PC-3 (cell line): ENCODE measurements at regions not wholly inside any gene's neighbourhood (a gene's known extent, or its start where the extent isn't known, plus 50 kb on each side); places are given as distances from the start of the nearest gene placed in this dataset.

Experiments
- ATAC-seq: fragments of 200-7000 bp; cut with Tn5 transposase; 2 replicates; pipeline ENCODE4 v1.9.1; 2020; ENCODE audit warnings: mild to moderate bottlenecking, moderate library complexity
- BruUV-seq: library from RNA; stranded (reverse); fragments of 400-500 nt; replicated peaks from 2 replicates; lab custom pipeline; 2021; lab: Mats Ljungman, UMichigan
- CTCF ChIA-PET: fragments of 300-600 bp; sonication (Branson Sonifier 250); formaldehyde crosslinking; loops from one replicate; lab custom pipeline; 2022; ENCODE audit warnings: antibody characterized with exemption; lab: Charles Lee
- POLR2A ChIA-PET: fragments of 300-600 bp; sonication (Branson Sonifier 250); formaldehyde crosslinking; loops from one replicate; lab custom pipeline; 2022; ENCODE audit warnings: antibody characterized with exemption; ENCODE audit not compliant: unreplicated experiment; lab: Charles Lee
- DNase-seq: peaks from one replicate; pipeline ENCODE4 v3.0.0-alpha.2; 2015
- H2AFZ ChIP-seq: fragments of 300-600 bp; sonication (generic); 2 replicates; pipeline ENCODE4 v1.6.0; 2016; ENCODE audit warnings: antibody characterized with exemption, low read length
- H3F3A ChIP-seq: fragments of 300-600 bp; sonication (generic); one replicate; pipeline ENCODE4 v1.6.0; 2017; ENCODE audit warnings: antibody characterized with exemption, low read length, control low read depth, mild to moderate bottlenecking; ENCODE audit not compliant: unreplicated experiment
- H3K27ac ChIP-seq: fragments of 300-600 bp; sonication (generic); 2 replicates; pipeline ENCODE4 v1.5.1; 2016; ENCODE audit warnings: mild to moderate bottlenecking, low read length
- H3K27me3 ChIP-seq: fragments of 300-600 bp; sonication (generic); 2 replicates; pipeline ENCODE4 v1.6.1; 2016; ENCODE audit warnings: low read length, mixed read lengths
- H3K36me3 ChIP-seq: fragments of 300-600 bp; sonication (generic); 2 replicates; pipeline ENCODE4 v1.6.1; 2016; ENCODE audit warnings: low read depth, mixed run types, low read length, mixed read lengths
- H3K4me1 ChIP-seq: fragments of 300-600 bp; sonication (generic); 2 replicates; pipeline ENCODE4 v1.5.1; 2016; ENCODE audit warnings: low read length; ENCODE audit not compliant: insufficient read depth
- H3K4me2 ChIP-seq: fragments of 300-600 bp; sonication (generic); 2 replicates; pipeline ENCODE4 v1.6.0; 2016; ENCODE audit warnings: low read length
- H3K4me3 ChIP-seq: fragments of 300-600 bp; sonication (generic); 2 replicates; pipeline ENCODE4 v1.5.1; 2016; ENCODE audit warnings: mild to moderate bottlenecking, low read length, mixed read lengths
- H3K79me2 ChIP-seq: fragments of 300-600 bp; sonication (generic); 2 replicates; pipeline ENCODE4 v1.6.1; 2017; ENCODE audit warnings: low read length, mixed read lengths
- H3K9ac ChIP-seq: fragments of 300-600 bp; sonication (generic); 2 replicates; pipeline ENCODE4 v1.6.0; 2016; ENCODE audit warnings: mild to moderate bottlenecking, low read length
- H3K9me2 ChIP-seq: fragments of 300-600 bp; sonication (generic); replicated peaks from 2 replicates; pipeline ENCODE4 v1.6.1; 2016; ENCODE audit warnings: mixed run types, low read length, mixed read lengths
- H3K9me3 ChIP-seq: fragments of 300-600 bp; sonication (generic); 2 replicates; pipeline ENCODE4 v1.6.1; 2016; ENCODE audit warnings: low read length, mixed read lengths
- H4K20me1 ChIP-seq: fragments of 300-600 bp; sonication (generic); 2 replicates; pipeline ENCODE4 v1.6.1; 2016; ENCODE audit warnings: low read length, mixed read lengths
- EZH2 ChIP-seq: fragments of 300-600 bp; sonication (generic); IDR thresholded peaks from one replicate; pipeline ENCODE4 v1.6.1; 2017; ENCODE audit warnings: antibody characterized with exemption, mild to moderate bottlenecking, low read length; ENCODE audit not compliant: unreplicated experiment
- EZH2phosphoT487 ChIP-seq: fragments of 300-600 bp; sonication (generic); IDR thresholded peaks from 2 replicates; pipeline ENCODE4 v1.6.1; 2018; ENCODE audit warnings: mild to moderate bottlenecking, antibody characterized with exemption, low read length, borderline replicate concordance
- intact Hi-C: fragments of 100-400 bp; cut with micrococcal nuclease; formaldehyde crosslinking; loops from 2 replicates; pipeline ENCODE4 v1.9.0; 2023
- TF ChIP-seq, protein P1 (sequence below): fragments of 300-600 bp; sonication (generic); conservative IDR thresholded peaks from 2 replicates; pipeline ENCODE4 v1.5.1; 2017; ENCODE audit warnings: antibody characterized with exemption, low read depth, mild to moderate bottlenecking, low read length

- POLR2A ChIA-PET = no interaction called here
- CTCF ChIA-PET = no interaction called here
- no peak for ATAC-seq
- no peak overlapping the region for H3K4me3 ChIP-seq
- H3K27me3 ChIP-seq = no peaks in the 10 kb centered on the region
- H3K9ac ChIP-seq = no peak overlapping the region
- no peaks in the 10 kb centered on the region for H3K36me3 ChIP-seq
- no peaks in the 10 kb centered on the region for H4K20me1 ChIP-seq
- intact Hi-C loops = no loop called here
- no peaks in the 10 kb centered on the region for H3K9me3 ChIP-seq
- no peak overlapping the region for H2AFZ ChIP-seq
- BruUV-seq = no TSS peak
- H3K4me2 ChIP-seq = no peak overlapping the region
- no peaks in the 10 kb centered on the region for H3K9me2 ChIP-seq
- H3K79me2 ChIP-seq = no peaks in the 10 kb centered on the region
- no peak for DNase-seq
- no peaks in the 10 kb centered on the region for H3K4me1 ChIP-seq
- no peaks in the 10 kb centered on the region for H3F3A ChIP-seq
- no peak overlapping the region for H3K27ac ChIP-seq
- no peak for TF ChIP-seq EZH2
- TF ChIP-seq, protein P1, sequence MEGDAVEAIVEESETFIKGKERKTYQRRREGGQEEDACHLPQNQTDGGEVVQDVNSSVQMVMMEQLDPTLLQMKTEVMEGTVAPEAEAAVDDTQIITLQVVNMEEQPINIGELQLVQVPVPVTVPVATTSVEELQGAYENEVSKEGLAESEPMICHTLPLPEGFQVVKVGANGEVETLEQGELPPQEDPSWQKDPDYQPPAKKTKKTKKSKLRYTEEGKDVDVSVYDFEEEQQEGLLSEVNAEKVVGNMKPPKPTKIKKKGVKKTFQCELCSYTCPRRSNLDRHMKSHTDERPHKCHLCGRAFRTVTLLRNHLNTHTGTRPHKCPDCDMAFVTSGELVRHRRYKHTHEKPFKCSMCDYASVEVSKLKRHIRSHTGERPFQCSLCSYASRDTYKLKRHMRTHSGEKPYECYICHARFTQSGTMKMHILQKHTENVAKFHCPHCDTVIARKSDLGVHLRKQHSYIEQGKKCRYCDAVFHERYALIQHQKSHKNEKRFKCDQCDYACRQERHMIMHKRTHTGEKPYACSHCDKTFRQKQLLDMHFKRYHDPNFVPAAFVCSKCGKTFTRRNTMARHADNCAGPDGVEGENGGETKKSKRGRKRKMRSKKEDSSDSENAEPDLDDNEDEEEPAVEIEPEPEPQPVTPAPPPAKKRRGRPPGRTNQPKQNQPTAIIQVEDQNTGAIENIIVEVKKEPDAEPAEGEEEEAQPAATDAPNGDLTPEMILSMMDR = no peak
- no peak for TF ChIP-seq EZH2phosphoT487
Measured at GRCh38 chr6:156654919-156655918, 122.0 kb upstream of the ARID1B start.

GRCh38 chr6:156652231-156652750, 124.9 kb upstream of the ARID1B start:
- TF ChIP-seq EZH2 (no peak), EZH2phosphoT487 (no peak)
- TF ChIP-seq, protein P1 = no peak
- H3K4me3 ChIP-seq = no peak overlapping the region
- no peaks in the 10 kb centered on the region for H3K9me2 ChIP-seq
- H3K9ac ChIP-seq = no peak overlapping the region
- H3K36me3 ChIP-seq = no peaks in the 10 kb centered on the region
- H3K9me3 ChIP-seq = no peaks in the 10 kb centered on the region
- no TSS peak for BruUV-seq
- no peaks in the 10 kb centered on the region for H3K79me2 ChIP-seq
- CTCF ChIA-PET = no interaction called here
- intact Hi-C loops = no loop called here
- H3F3A ChIP-seq = no peaks in the 10 kb centered on the region
- no peak overlapping the region for H3K27ac ChIP-seq
- ATAC-seq = no peak
- H3K27me3 ChIP-seq = no peaks in the 10 kb centered on the region
- H3K4me2 ChIP-seq = no peak overlapping the region
- H4K20me1 ChIP-seq = no peaks in the 10 kb centered on the region
- no peaks in the 10 kb centered on the region for H3K4me1 ChIP-seq
- H2AFZ ChIP-seq = no peak overlapping the region
- POLR2A ChIA-PET = no interaction called here
- no peak for DNase-seq

DNA sequence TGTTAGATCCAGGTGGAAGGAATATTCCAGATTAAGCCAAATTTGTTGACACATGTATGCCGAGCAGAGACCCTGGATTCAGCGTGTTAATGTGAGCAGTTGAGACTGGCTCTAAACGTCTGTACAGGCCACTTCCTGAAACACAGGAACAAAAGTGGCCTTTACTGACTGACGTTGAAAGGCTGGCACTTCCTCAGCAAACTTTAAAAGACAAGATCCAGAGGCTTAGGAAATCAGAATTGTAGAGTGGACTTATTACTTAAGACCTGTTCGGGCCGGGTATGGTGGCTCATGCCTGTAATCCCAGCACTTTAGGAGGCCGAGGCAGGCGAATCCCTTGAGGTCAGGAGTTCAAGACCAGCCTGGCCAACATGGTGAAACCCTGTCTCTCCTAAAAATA, 125.7 kb upstream of the ARID1B start:
- intact Hi-C loops = no loop called here
- TF ChIP-seq EZH2phosphoT487 = no peak
- TF ChIP-seq EZH2 = no peak
- TF ChIP-seq, protein P1 = no peak
- Histone ChIP-seq H2AFZ (no peak overlapping the region), H3K4me2 (no peak overlapping the region), H3K9ac (no peak overlapping the region), H3F3A (no peaks in the 10 kb centered on the region), H3K27ac (no peak overlapping the region), H3K9me3 (no peaks in the 10 kb centered on the region), H3K27me3 (no peaks in the 10 kb centered on the region), H3K4me1 (no peaks in the 10 kb centered on the region), H3K79me2 (no peaks in the 10 kb centered on the region), H3K36me3 (no peaks in the 10 kb centered on the region), H3K9me2 (no peaks in the 10 kb centered on the region), H4K20me1 (no peaks in the 10 kb centered on the region), H3K4me3 (no peak overlapping the region)
- CTCF ChIA-PET = no interaction called here
- POLR2A ChIA-PET = no interaction called here
- BruUV-seq = no TSS peak
- ATAC-seq (no peak), DNase-seq (no peak)
